GM13976 (cell line): ENCODE measurements at regions not wholly inside any gene's neighbourhood (a gene's known extent, or its start where the extent isn't known, plus 50 kb on each side); places are given as distances from the start of the nearest gene placed in this dataset.

Experiments
- DNase-seq: peaks from one replicate; pipeline ENCODE4 v3.0.0; 2012; ENCODE audit warnings: low spot score
- CTCF ChIP-seq: IDR thresholded peaks from 2 replicates; pipeline ENCODE4 v1.5.1; 2012; ENCODE audit warnings: borderline replicate concordance, mild to moderate bottlenecking; ENCODE audit not compliant: insufficient read depth; ENCODE audit errors: extremely low read depth, missing control alignments, control extremely low read depth
- in situ Hi-C: fragments of 300-500 bp; cut with MboI; formaldehyde crosslinking; loops from one replicate; pipeline ENCODE4 v1.12.0; 2022; ENCODE audit warnings: low sequenced_read_pairs, mixed read lengths, inconsistent platforms; ENCODE audit not compliant: unreplicated experiment

GRCh38 chr5:90071656-90072055 lies 337.9 kb downstream of the CETN3 start:
- no peak for TF ChIP-seq CTCF
- no peak for DNase-seq
- in situ Hi-C loops: no loop called here

DNA sequence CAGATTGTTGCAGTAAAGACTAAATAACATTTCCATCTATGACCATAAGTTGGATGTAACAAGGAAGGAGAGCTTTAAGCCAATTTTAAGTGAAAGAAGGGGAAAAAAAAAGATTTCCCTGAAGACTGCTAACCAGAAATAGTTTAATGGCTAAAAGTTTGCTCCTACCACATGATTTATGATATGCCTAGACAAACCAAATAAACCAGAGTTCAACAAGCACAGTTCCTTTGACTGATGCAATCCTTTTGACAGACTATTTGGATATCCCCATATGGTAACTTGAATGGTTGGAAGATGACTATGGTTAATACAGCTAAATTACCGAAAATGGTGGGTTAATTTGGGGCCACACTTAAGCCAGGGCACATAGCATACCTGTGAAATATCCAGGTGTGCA lies 338.5 kb downstream of the CETN3 start:
- DNase-seq: no peak
- in situ Hi-C loops: no loop called here

GRCh38 chr5:90066920-90067319 lies 342.6 kb downstream of the CETN3 start:
- in situ Hi-C loops: no loop called here
- no peak for DNase-seq
- no peak for TF ChIP-seq CTCF

More for the DNA sequence above, 338.5 kb downstream of the CETN3 start:
- no peak for TF ChIP-seq CTCF

DNA sequence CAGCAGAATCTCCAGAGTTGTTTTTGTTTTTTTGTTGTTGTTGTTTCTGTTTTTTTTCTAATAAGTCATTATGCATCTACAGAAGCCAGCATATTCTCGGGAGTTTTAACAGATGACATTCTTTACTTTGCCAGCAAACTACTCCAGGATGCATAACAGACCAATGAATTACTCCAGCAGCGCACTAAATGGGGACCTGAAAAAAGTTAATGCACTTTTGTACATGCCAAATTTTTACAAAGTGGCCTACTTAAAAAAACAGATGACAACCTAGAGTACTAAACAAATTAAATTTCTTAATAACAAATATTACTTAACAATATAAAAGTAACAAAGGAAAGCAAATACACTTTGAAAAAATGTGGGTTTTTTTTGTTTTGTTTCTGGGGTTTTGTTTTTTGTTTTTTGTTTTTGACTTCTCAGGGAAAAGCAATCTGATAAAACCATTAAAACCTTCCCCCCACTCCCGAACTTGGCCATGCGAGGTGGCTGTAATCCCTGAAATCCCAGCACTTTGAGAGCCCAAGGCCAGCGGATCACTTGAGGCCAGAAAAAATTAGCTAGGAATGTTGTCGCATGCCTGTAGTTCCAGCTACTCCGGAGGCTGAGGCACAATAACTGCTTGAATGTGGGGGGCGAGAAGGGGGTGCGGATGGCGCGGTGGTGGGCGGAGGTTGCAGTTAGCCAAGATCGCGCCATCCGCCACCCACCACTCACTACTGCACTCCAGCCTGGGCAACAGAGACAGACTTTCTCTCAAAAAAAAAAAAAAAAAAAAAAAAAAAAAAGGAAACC lies 352.4 kb downstream of the CETN3 start:
- TF ChIP-seq CTCF: no peak
- DNase-seq: no peak
- in situ Hi-C loops: no loop called here

GRCh38 chr5:90055831-90056328 lies 353.7 kb downstream of the CETN3 start:
- no peak for TF ChIP-seq CTCF
- in situ Hi-C loops: no loop called here
- DNase-seq: no peak

DNA sequence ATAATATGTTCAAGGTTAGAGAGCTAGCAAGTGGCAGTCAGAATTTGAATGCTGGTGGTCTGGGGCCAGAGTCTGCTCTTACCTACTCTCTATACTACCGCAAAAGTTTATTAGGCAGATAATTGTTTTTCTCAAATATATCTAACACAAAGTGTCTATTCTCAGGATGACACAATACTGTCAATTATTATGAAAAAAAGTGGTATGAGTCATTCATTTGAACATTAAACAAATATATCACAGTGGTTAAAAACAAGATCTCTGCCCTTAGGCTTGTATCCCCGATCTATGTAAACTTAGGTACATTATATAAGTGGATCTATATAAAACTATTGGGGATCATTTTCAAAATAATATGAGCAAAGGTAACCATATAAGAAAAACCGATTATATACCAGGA lies 354.9 kb downstream of the CETN3 start:
- DNase-seq: no peak
- in situ Hi-C loops: no loop called here
- no peak for TF ChIP-seq CTCF
